Smooth muscle cell (in vitro differentiated cells): ENCODE measurements at regions not wholly inside any gene's neighbourhood (a gene's known extent, or its start where the extent isn't known, plus 50 kb on each side); places are given as distances from the start of the nearest gene placed in this dataset.

ENCODE experiments used
- DNase-seq: peaks from one replicate; lab custom pipeline; 2025; ENCODE audit not compliant: unreplicated experiment; lab: John Stamatoyannopoulos, UW
- H2AFZ ChIP-seq: fragments of 200-600 bp; sonication (generic); 2 replicates; pipeline ENCODE4 v1.6.0; 2016; ENCODE audit warnings: antibody characterized with exemption, low read depth, mild to moderate bottlenecking
- H3F3A ChIP-seq: fragments of 200-600 bp; sonication (generic); 2 replicates; pipeline ENCODE4 v1.6.0; 2017; ENCODE audit warnings: antibody characterized with exemption, low read depth
- H3K27ac ChIP-seq: fragments of 200-600 bp; sonication (generic); 2 replicates; pipeline ENCODE4 v1.5.1; 2016; ENCODE audit warnings: low read depth, mild to moderate bottlenecking
- H3K27me3 ChIP-seq: fragments of 200-600 bp; sonication (generic); 2 replicates; pipeline ENCODE4 v1.6.1; 2016; ENCODE audit warnings: low read depth, mild to moderate bottlenecking
- H3K36me3 ChIP-seq: fragments of 200-600 bp; sonication (generic); 2 replicates; pipeline ENCODE4 v1.5.1; 2016; ENCODE audit warnings: low read depth
- H3K4me1 ChIP-seq: fragments of 200-600 bp; sonication (generic); 2 replicates; pipeline ENCODE4 v1.5.1; 2016; ENCODE audit warnings: low read depth
- H3K4me2 ChIP-seq: fragments of 200-600 bp; sonication (generic); 2 replicates; pipeline ENCODE4 v1.6.0; 2016; ENCODE audit warnings: mild to moderate bottlenecking
- H3K4me3 ChIP-seq: fragments of 200-600 bp; sonication (generic); 2 replicates; pipeline ENCODE4 v1.5.1; 2016; ENCODE audit warnings: mild to moderate bottlenecking
- H3K79me2 ChIP-seq: fragments of 200-600 bp; sonication (generic); 2 replicates; pipeline ENCODE4 v1.6.0; 2016; ENCODE audit warnings: low read depth, mild to moderate bottlenecking
- H3K9ac ChIP-seq: fragments of 200-600 bp; sonication (generic); 2 replicates; pipeline ENCODE4 v1.6.0; 2016; ENCODE audit warnings: low read depth
- H3K9me3 ChIP-seq: fragments of 200-600 bp; sonication (generic); replicated peaks from 2 replicates; pipeline ENCODE4 v1.5.1; 2016; ENCODE audit warnings: low read depth
- H4K20me1 ChIP-seq: fragments of 200-600 bp; sonication (generic); 2 replicates; pipeline ENCODE4 v1.6.0; 2016; ENCODE audit warnings: low read depth
- CTCF ChIP-seq: fragments of 200-600 bp; sonication (generic); IDR thresholded peaks from 2 replicates; pipeline ENCODE4 v1.5.1; 2017; ENCODE audit warnings: borderline replicate concordance, mild to moderate bottlenecking, antibody characterized with exemption; ENCODE audit not compliant: insufficient read depth, poor library complexity, severe bottlenecking
- WGBS: methylation state at CpG from one replicate; pipeline ENCODE4 v1.1.7; 2016; ENCODE audit warnings: low lambda C conversion rate; 5-methylcytosine and 5-hydroxymethylcytosine counted together

- no peak for TF ChIP-seq CTCF
- no peak overlapping the region for H3K4me2 ChIP-seq
These were observed 106.8 kb downstream of the LITAF start for GRCh38 chr16:11479916-11480315.

GRCh38 chr16:11480634-11481033, 106.1 kb downstream of the LITAF start:
- no peak for DNase-seq
- 97% methylated on average over 5 of the region's 5 CpGs for WGBS
- no peak for TF ChIP-seq CTCF
- Histone ChIP-seq H3F3A (no peaks in the 10 kb centered on the region), H4K20me1 (no peaks in the 10 kb centered on the region), H3K79me2 (no peaks in the 10 kb centered on the region), H3K27me3 (no peaks in the 10 kb centered on the region), H3K9ac (no peak overlapping the region), H3K27ac (no peak overlapping the region), H3K36me3 (no peaks in the 10 kb centered on the region), H3K4me1 (no peaks in the 10 kb centered on the region), H2AFZ (no peak overlapping the region), H3K9me3 (no peaks in the 10 kb centered on the region), H3K4me2 (no peak overlapping the region), H3K4me3 (no peak overlapping the region)

More at GRCh38 chr16:11479916-11480315, 106.8 kb downstream of the LITAF start:
- Histone ChIP-seq H3K9me3 (no peaks in the 10 kb centered on the region), H3K36me3 (no peaks in the 10 kb centered on the region), H3K27ac (no peak overlapping the region), H3F3A (no peaks in the 10 kb centered on the region), H3K9ac (no peak overlapping the region), H3K4me1 (no peaks in the 10 kb centered on the region), H2AFZ (no peak overlapping the region), H4K20me1 (no peaks in the 10 kb centered on the region), H3K79me2 (no peaks in the 10 kb centered on the region), H3K4me3 (no peak overlapping the region), H3K27me3 (no peaks in the 10 kb centered on the region)
- no peak for DNase-seq
- 97% methylated on average over 4 of the region's 4 CpGs for WGBS

GRCh38 chr16:11481987-11482386, 104.7 kb downstream of the LITAF start:
- no peak for DNase-seq
- Histone ChIP-seq H4K20me1 (no peaks in the 10 kb centered on the region), H3K4me1 (no peaks in the 10 kb centered on the region), H3K9me3 (no peaks in the 10 kb centered on the region), H3F3A (no peaks in the 10 kb centered on the region), H3K79me2 (no peaks in the 10 kb centered on the region), H3K27me3 (no peaks in the 10 kb centered on the region), H3K4me2 (no peak overlapping the region), H3K27ac (no peak overlapping the region), H3K36me3 (no peaks in the 10 kb centered on the region), H3K4me3 (no peak overlapping the region), H3K9ac (no peak overlapping the region), H2AFZ (no peak overlapping the region)
- WGBS, result 69% methylated on average over 4 of the region's 4 CpGs
- TF ChIP-seq CTCF, result no peak

GRCh38 chr16:11482946-11483748, 103.6 kb downstream of the LITAF start:
- Histone ChIP-seq H3F3A (no peaks in the 10 kb centered on the region), H3K4me2 (no peak overlapping the region)
- WGBS, result 91% methylated on average over 6 of the region's 6 CpGs

More at GRCh38 chr16:11482946-11483748, 103.6 kb downstream of the LITAF start:
- no peaks in the 10 kb centered on the region for H4K20me1 ChIP-seq
- no peak overlapping the region for H3K27ac ChIP-seq
- H2AFZ ChIP-seq, result no peak overlapping the region
- H3K9ac ChIP-seq, result no peak overlapping the region
- no peak overlapping the region for H3K4me3 ChIP-seq
- H3K79me2 ChIP-seq, result no peaks in the 10 kb centered on the region
- no peaks in the 10 kb centered on the region for H3K36me3 ChIP-seq
- no peaks in the 10 kb centered on the region for H3K4me1 ChIP-seq
- H3K27me3 ChIP-seq, result no peaks in the 10 kb centered on the region
- DNase-seq, result no peak
- H3K9me3 ChIP-seq, result no peaks in the 10 kb centered on the region
- TF ChIP-seq CTCF, result no peak
